ENCODE measurements at regions not wholly inside any gene's neighbourhood (a gene's known extent, or its start where the extent isn't known, plus 50 kb on each side); places are given as distances from the start of the nearest gene placed in this dataset.

DNA sequence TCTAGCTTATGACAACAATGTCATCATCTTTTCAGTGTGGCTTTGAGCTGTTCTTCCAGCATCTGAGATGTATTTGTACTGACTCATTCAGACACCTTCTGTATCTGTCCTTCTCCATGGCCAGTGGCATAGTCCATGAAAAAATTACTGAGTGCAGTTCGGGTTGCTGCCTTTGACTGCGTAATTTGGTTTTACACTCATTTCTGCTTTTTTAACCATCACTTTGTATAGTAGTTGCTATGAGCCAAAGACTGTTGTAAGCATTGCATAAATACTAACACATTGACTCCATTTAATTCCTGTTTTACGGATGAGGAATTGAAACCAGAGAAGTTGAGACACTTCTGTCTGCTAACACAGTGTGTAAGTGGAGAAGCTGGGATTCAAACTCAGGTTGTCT is 190.7 kb upstream of the MID1 start:
- Histone ChIP-seq H3K27me3 (ENCODE audit: control insufficient read depth, insufficient read depth, low read length) (no peaks in the 10 kb centered on the region), H3K36me3 (ENCODE audit: control insufficient read depth, insufficient read depth, low read length) (no peaks in the 10 kb centered on the region), H4K91ac (ENCODE audit: insufficient read depth, low read depth, low read length) (no peak overlapping the region), H3K4ac (ENCODE audit: low read depth, low read length) (no peak overlapping the region), H2AFZ (replicated peaks; ENCODE audit: low read length, poor library complexity) (no peak overlapping the region), H3K4me3 (ENCODE audit: insufficient read depth, low read depth, low read length) (no peak overlapping the region), H3K18ac (ENCODE audit: low read depth, low read length) (no peak overlapping the region), H2BK120ac (ENCODE audit: low read depth, low read length) (no peak overlapping the region), H3K14ac (replicated peaks; ENCODE audit: low read depth, low read length) (no peak overlapping the region), H4K8ac (ENCODE audit: low read depth in 2 of 2, low read length in 2 of 2) (no peak overlapping the region), H4K20me1 (ENCODE audit: insufficient read depth, low read length) (no peaks in the 10 kb centered on the region), H3K9ac (ENCODE audit: low read depth, low read length) (no peak overlapping the region), H2BK20ac (ENCODE audit: low read depth, low read length) (no peak overlapping the region), H3K4me1 (ENCODE audit: control insufficient read depth, insufficient read depth, low read length) (no peaks in the 10 kb centered on the region), H3K23ac (ENCODE audit: low read depth, low read length) (no peak overlapping the region), H3K56ac (ENCODE audit: extremely low read depth, insufficient read depth, low read length) (no peak overlapping the region), H3K4me2 (ENCODE audit: low read depth, low read length) (no peak overlapping the region), H3K79me1 (ENCODE audit: low read depth in 1 of 2, low read length in 2 of 2) (no peaks in the 10 kb centered on the region), H3K9me1 (ENCODE audit: insufficient read depth, low read length) (no peaks in the 10 kb centered on the region), H4K5ac (ENCODE audit: low read depth, low read length) (no peak overlapping the region), H3K27ac (ENCODE audit: insufficient read depth, low read length) (no peak overlapping the region), H2BK15ac (ENCODE audit: low read depth, low read length) (no peak overlapping the region), H3K9me3 (ENCODE audit: control insufficient read depth, insufficient read depth, low read length) (no peaks in the 10 kb centered on the region; the same call in 1 of the 2 replicates), H2AK5ac (ENCODE audit: low read depth, low read length) (no peak overlapping the region), H2BK5ac (ENCODE audit: low read depth, low read length, poor library complexity, severe bottlenecking) (no peak overlapping the region), H2AK9ac (replicated peaks; ENCODE audit: low read depth, low read length, poor library complexity) (no peak overlapping the region)
- BruUV-seq (replicated peaks) = no TSS peak
- intact Hi-C loops (cut with micrococcal nuclease) = no loop called here
- in situ Hi-C loops (cut with MboI; ENCODE audit: low sequenced_read_pairs) = no loop called here
- dilution Hi-C loops (cut with HindIII; ENCODE audit: low sequenced_read_pairs, unreplicated experiment) = no loop called here
- WGBS, 2 experiments (ENCODE audit: extremely low coverage in 2 of 2, insufficient read length in 1 of 2) = no CpG with 5 or more reads among the region's 3 CpGs
- peak; percentile 17 for DNase-seq
- ChIA-PET CTCF (no interaction called here), POLR2A (ENCODE audit: unreplicated experiment) (no interaction called here)
- no peak for ATAC-seq (ENCODE audit: low read depth)
- TF ChIP-seq MAFK (IDR thresholded peaks at IDR 0.05; ENCODE audit: low read depth, low read length) (no peak), POLR2A (IDR thresholded peaks at IDR 0.05; ENCODE audit: low read depth, low read length) (no peak), MXI1 (IDR thresholded peaks at IDR 0.05; ENCODE audit: borderline replicate concordance, low read depth, low read length) (no peak), SMC3 (IDR thresholded peaks at IDR 0.05; ENCODE audit: low read depth, low read length) (no peak), FOS (IDR thresholded peaks at IDR 0.05; ENCODE audit: low read depth, low read length) (no peak), RCOR1 (IDR thresholded peaks at IDR 0.05; ENCODE audit: insufficient replicate concordance, low read length) (no peak), NFE2L2 (IDR thresholded peaks at IDR 0.05; ENCODE audit: low read depth, low read length) (no peak), MAZ (IDR thresholded peaks at IDR 0.05; ENCODE audit: borderline replicate concordance, low read depth, low read length) (no peak), BHLHE40 (IDR thresholded peaks at IDR 0.05; ENCODE audit: low read depth, low read length) (no peak), CEBPB (IDR thresholded peaks at IDR 0.05; ENCODE audit: low read depth, low read length) (no peak), CHD1 (IDR thresholded peaks at IDR 0.05; ENCODE audit: low read depth, low read length) (no peak), RAD21 (IDR thresholded peaks at IDR 0.05; ENCODE audit: low read length) (no peak), RFX5 (IDR thresholded peaks at IDR 0.05; ENCODE audit: low read depth, low read length) (no peak)
- TF ChIP-seq, protein P1, sequence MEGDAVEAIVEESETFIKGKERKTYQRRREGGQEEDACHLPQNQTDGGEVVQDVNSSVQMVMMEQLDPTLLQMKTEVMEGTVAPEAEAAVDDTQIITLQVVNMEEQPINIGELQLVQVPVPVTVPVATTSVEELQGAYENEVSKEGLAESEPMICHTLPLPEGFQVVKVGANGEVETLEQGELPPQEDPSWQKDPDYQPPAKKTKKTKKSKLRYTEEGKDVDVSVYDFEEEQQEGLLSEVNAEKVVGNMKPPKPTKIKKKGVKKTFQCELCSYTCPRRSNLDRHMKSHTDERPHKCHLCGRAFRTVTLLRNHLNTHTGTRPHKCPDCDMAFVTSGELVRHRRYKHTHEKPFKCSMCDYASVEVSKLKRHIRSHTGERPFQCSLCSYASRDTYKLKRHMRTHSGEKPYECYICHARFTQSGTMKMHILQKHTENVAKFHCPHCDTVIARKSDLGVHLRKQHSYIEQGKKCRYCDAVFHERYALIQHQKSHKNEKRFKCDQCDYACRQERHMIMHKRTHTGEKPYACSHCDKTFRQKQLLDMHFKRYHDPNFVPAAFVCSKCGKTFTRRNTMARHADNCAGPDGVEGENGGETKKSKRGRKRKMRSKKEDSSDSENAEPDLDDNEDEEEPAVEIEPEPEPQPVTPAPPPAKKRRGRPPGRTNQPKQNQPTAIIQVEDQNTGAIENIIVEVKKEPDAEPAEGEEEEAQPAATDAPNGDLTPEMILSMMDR (conservative IDR thresholded peaks at IDR 0.05; ENCODE audit: low read depth, low read length) = no peak
- TF ChIP-seq, protein P2, sequence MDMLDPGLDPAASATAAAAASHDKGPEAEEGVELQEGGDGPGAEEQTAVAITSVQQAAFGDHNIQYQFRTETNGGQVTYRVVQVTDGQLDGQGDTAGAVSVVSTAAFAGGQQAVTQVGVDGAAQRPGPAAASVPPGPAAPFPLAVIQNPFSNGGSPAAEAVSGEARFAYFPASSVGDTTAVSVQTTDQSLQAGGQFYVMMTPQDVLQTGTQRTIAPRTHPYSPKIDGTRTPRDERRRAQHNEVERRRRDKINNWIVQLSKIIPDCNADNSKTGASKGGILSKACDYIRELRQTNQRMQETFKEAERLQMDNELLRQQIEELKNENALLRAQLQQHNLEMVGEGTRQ (IDR thresholded peaks at IDR 0.05; ENCODE audit: low read depth, low read length) = no peak
- TF ChIP-seq, protein P3, sequence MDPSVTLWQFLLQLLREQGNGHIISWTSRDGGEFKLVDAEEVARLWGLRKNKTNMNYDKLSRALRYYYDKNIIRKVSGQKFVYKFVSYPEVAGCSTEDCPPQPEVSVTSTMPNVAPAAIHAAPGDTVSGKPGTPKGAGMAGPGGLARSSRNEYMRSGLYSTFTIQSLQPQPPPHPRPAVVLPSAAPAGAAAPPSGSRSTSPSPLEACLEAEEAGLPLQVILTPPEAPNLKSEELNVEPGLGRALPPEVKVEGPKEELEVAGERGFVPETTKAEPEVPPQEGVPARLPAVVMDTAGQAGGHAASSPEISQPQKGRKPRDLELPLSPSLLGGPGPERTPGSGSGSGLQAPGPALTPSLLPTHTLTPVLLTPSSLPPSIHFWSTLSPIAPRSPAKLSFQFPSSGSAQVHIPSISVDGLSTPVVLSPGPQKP (IDR thresholded peaks at IDR 0.05; ENCODE audit: borderline replicate concordance, low read depth, low read length) = no peak
